Mammary epithelial cell (primary cell): ENCODE measurements at regions not wholly inside any gene's neighbourhood (a gene's known extent, or its start where the extent isn't known, plus 50 kb on each side); places are given as distances from the start of the nearest gene placed in this dataset.

Experiments used
- EZH2 ChIP-seq: IDR thresholded peaks from 2 replicates; pipeline ENCODE4 v1.6.1; 2012; ENCODE audit warnings: low read length, inconsistent platforms, borderline replicate concordance
- TF ChIP-seq, protein P1 (sequence below), 2 donors: IDR thresholded peaks in 1 of 2; conservative IDR thresholded peaks in 1 of 2; 2 replicates each; pipeline ENCODE4 v1.5.1; 2011 to 2012; ENCODE audit warnings: inconsistent platforms in 2 of 2, low read length in 2 of 2, mild to moderate bottlenecking in 2 of 2, control low read depth in 1 of 2, low read depth in 1 of 2; ENCODE audit not compliant: insufficient read depth in 1 of 2; ENCODE audit errors: extremely low read depth in 1 of 2

DNA sequence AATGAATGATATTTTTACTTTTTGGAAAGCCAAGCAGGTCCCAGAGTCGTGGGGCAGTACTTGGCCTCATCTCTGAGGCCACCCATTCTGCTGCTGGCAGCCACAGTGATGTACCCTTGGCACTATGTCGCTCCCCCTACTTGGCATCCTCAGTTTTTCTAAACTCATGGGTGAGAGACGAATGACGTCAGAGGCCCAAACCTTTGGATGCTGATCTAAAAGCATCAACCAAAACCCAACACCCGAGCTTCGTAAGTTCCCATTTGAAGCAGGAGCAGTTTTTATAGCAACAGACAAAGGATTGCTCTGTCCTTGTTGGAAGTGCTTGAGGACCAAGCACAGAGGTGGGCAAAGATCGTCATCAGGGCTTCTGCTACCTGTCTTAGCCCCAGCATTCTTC, 212.9 kb downstream of the PAX1 start:
- TF ChIP-seq, protein P1, sequence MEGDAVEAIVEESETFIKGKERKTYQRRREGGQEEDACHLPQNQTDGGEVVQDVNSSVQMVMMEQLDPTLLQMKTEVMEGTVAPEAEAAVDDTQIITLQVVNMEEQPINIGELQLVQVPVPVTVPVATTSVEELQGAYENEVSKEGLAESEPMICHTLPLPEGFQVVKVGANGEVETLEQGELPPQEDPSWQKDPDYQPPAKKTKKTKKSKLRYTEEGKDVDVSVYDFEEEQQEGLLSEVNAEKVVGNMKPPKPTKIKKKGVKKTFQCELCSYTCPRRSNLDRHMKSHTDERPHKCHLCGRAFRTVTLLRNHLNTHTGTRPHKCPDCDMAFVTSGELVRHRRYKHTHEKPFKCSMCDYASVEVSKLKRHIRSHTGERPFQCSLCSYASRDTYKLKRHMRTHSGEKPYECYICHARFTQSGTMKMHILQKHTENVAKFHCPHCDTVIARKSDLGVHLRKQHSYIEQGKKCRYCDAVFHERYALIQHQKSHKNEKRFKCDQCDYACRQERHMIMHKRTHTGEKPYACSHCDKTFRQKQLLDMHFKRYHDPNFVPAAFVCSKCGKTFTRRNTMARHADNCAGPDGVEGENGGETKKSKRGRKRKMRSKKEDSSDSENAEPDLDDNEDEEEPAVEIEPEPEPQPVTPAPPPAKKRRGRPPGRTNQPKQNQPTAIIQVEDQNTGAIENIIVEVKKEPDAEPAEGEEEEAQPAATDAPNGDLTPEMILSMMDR (conservative IDR thresholded peaks at IDR 0.05 in 1 of 2, IDR thresholded peaks at IDR 0.05 in 1 of 2; ENCODE audit: extremely low read depth in 1 of 2, insufficient read depth in 1 of 2, low read depth in 1 of 2, low read length in 2 of 2) = no peak
- no peak for TF ChIP-seq EZH2
